Transverse colon (tissue), 4 donors: ENCODE measurements at regions not wholly inside any gene's neighbourhood (a gene's known extent, or its start where the extent isn't known, plus 50 kb on each side); places are given as distances from the start of the nearest gene placed in this dataset.

Experiments
- POLR2AphosphoS5 ChIP-seq, 3 donors: sonication (generic); formaldehyde crosslinking; IDR thresholded peaks; one replicate each; pipeline ENCODE4 v1.6.1; 2016; ENCODE audit warnings: antibody characterized with exemption in 3 of 3
- TF ChIP-seq, protein P1 (sequence below), 5 experiments: fragments of 200-600 bp in 3 of 5; fragments of 450-650 bp in 2 of 5; sonication (generic) in 3 of 5; IDR thresholded peaks; 1 replicate in 2 of 5; 2 replicates in 3 of 5; pipeline ENCODE4 v1.5.1; 2016 to 2017; ENCODE audit warnings: antibody characterized with exemption in 5 of 5, inconsistent platforms in 3 of 5, mild to moderate bottlenecking in 2 of 5, moderate library complexity in 1 of 5

DNA sequence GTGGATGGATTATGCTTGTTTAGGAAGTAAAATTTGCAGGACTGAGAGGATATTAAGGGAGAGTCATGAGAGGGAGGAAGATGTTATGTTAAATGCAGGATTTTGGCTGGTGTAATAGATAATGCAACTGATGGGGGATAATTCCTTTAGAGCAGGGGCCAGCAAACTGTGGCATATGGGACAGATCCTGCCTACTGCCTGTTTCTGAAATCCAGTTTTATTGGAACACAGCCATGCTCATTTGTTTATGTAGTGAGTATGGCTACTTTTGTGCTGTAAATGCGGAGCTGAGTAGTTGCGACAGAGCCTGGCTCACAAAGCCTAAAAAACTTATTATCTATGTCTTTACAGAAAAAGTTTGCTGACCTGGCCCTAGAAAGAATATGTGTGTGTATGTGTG, 66.6 kb upstream of the MPPED2 start:
- TF ChIP-seq POLR2AphosphoS5 (IDR thresholded peaks at IDR 0.05), result no peak
- TF ChIP-seq, protein P1, sequence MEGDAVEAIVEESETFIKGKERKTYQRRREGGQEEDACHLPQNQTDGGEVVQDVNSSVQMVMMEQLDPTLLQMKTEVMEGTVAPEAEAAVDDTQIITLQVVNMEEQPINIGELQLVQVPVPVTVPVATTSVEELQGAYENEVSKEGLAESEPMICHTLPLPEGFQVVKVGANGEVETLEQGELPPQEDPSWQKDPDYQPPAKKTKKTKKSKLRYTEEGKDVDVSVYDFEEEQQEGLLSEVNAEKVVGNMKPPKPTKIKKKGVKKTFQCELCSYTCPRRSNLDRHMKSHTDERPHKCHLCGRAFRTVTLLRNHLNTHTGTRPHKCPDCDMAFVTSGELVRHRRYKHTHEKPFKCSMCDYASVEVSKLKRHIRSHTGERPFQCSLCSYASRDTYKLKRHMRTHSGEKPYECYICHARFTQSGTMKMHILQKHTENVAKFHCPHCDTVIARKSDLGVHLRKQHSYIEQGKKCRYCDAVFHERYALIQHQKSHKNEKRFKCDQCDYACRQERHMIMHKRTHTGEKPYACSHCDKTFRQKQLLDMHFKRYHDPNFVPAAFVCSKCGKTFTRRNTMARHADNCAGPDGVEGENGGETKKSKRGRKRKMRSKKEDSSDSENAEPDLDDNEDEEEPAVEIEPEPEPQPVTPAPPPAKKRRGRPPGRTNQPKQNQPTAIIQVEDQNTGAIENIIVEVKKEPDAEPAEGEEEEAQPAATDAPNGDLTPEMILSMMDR (IDR thresholded peaks at IDR 0.05), result no peak
